ENCODE measurements at regions not wholly inside any gene's neighbourhood (a gene's known extent, or its start where the extent isn't known, plus 50 kb on each side); places are given as distances from the start of the nearest gene placed in this dataset.

GRCh38 chr10:2410049-2410448 is 657.3 kb upstream of the PFKP start:
- TF ChIP-seq CTCF (IDR thresholded peaks at IDR 0.05; ENCODE audit: low read depth, low read length), result no peak
- H3K4me3 ChIP-seq (ENCODE audit: low read depth, low read length), result no peak overlapping the region

DNA sequence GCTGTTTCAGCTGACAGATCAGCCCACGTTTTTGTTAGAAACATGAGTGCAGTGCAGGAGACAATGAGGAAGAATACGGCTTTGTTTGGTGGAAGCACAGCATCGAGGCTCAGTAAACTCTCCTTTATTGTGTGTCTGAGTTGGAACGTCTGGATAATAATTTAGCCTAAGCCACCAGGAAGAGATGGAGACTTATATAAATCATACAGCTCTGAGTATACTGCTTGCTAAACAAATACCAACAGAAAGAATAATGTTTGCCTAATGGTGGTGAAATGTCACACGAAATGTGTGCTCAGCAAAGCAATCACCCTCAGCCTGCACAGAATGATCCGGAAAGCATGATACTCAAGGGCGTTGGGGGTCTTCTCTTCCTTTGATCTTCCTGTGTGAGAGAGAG is 664.1 kb upstream of the ADARB2 start:
- H3K4me3 ChIP-seq (ENCODE audit: low read depth, low read length), result no peak overlapping the region
- TF ChIP-seq CTCF (IDR thresholded peaks at IDR 0.05; ENCODE audit: low read depth, low read length), result no peak

- no peak for TF ChIP-seq CTCF (IDR thresholded peaks at IDR 0.05; ENCODE audit: low read depth, low read length)
- no peak overlapping the region for H3K4me3 ChIP-seq (ENCODE audit: low read depth, low read length)
Observed at GRCh38 chr10:2399482-2399881, 662.2 kb upstream of the ADARB2 start.

GRCh38 chr10:2392145-2392812 is 655.0 kb upstream of the ADARB2 start:
- H3K4me3 ChIP-seq (ENCODE audit: low read depth, low read length), result no peak overlapping the region
- TF ChIP-seq CTCF (IDR thresholded peaks at IDR 0.05; ENCODE audit: low read depth, low read length), result no peak

DNA sequence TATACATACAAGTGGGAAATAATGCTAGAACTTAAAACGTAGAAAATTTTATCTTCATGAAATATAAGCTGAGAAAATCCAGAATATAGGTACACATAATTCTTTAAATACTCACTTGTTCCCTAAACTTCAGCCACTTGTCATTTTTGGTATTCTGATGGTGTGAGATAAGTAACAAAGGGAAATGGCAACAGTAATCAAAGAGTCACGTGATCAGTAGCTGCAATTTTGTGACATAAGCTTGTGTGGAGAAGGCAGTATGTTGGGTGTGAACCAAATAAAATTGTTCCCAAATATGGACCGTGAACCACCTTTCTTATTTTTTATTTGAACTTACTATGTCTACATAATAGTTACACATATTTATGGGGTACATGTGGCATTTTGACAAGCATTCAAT is 650.3 kb upstream of the ADARB2 start:
- TF ChIP-seq CTCF (IDR thresholded peaks at IDR 0.05; ENCODE audit: low read depth, low read length), result no peak
- no peak overlapping the region for H3K4me3 ChIP-seq (ENCODE audit: low read depth, low read length)

DNA sequence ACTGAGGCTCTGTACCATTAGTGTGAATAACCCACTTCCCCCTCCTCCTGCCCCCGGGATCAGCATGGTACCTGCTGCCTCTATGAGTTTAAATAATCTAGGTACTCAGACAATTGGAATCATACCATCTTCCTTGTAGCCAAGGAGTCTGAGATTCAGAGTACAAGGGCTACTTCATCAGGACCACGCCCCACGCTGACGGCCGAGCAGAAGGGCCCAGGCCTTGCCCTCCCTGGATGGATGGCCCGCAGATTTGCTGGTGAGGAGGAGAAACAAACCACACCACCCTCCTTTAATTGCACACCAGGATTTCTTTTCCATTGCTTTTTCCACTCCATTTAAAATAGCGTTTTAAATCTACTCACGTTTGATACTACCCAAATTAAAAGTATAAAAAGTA is 649.9 kb upstream of the ADARB2 start:
- no peak for TF ChIP-seq CTCF (IDR thresholded peaks at IDR 0.05; ENCODE audit: low read depth, low read length)
- no peak overlapping the region for H3K4me3 ChIP-seq (ENCODE audit: low read depth, low read length)

DNA sequence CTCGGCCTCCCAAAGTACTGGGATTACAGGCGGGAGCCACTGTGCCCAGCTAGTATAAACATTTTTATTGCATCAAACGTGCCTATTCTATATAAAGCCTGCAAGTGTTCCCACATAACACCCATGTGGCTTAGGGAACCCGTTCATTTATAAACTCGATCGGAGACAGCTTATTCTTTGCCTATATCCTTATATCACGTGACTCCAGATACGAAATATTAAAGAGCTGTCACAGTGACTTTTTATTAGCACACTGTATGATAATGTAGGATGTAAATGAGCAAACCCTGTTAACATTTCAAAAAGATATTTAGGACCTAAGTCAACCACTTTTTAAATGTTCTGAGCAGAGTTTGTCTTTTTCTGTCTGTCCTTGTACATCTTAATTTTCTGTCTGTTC is 642.9 kb upstream of the ADARB2 start:
- no peak for TF ChIP-seq CTCF (IDR thresholded peaks at IDR 0.05; ENCODE audit: low read depth, low read length)
- H3K4me3 ChIP-seq (ENCODE audit: low read depth, low read length), result no peak overlapping the region

Data from WI38 (cell line).